ENCODE measurements at regions not wholly inside any gene's neighbourhood (a gene's known extent, or its start where the extent isn't known, plus 50 kb on each side); places are given as distances from the start of the nearest gene placed in this dataset.
A peak's percentile ranks its signal among the peaks of the same experiment; 100 is the strongest.

DNA sequence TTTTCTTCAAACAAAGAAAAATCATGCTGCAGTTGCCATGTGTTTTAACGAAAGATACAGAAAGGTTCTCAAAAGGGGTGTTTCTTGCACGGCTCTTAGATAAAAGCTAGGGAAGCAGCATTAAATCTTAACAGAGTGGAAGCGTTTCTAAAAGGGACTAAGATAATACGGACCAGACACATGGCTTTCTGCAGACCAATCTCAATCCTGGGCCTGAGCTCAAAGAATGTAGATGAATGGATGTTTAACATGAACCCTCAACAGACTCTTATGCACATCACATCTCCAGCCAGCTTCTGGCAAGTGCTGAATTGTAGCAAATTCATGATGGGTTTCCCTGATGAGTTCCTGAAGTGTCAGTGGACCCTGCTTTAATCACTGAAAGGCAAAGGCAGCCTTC is 80.2 kb upstream of the COX10 start:
- no peak for DNase-seq (ENCODE audit: low read depth in 2 of 2)

DNA sequence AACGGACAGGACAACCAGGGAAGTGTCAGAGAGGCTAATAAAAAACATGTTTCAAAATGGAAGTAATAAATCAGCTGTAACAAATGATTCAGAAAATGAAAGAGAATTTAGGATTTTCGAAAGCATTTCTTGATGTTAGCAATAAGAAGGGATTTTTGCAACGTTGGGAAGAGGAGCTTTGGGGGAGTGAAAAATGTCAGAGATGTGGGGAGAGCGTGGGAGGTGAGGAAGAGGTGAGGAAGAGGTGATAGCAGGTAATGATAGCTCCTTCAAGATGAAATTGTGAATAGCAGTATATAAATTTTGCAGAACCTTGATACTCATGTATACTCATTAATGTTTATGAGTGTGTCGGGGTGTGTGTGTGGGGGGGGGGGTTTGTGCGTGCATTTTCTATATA is 76.2 kb upstream of the COX10 start:
- no peak for DNase-seq (ENCODE audit: low read depth in 2 of 2)

DNA sequence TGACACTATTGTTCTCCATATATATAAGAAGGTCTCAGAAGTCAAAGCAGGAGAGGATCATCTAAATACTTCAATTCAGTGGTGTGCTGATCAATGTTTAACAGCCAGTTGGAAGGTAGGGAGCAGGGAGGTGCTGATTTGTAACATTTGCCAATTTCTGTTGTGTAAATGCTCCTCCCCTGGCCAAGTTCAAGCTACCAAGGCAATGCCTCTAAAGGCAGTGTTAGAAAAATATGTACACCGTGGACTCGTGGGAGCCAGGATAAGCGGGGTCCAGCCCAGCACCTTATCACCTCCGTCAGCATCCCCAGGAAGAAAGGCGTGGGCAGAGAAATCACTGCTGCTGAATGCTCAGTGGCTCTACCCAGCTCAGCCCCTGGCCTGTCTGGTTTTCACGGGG is 75.3 kb upstream of the COX10 start:
- DNase-seq (ENCODE audit: low read depth in 2 of 2), result no peak

DNA sequence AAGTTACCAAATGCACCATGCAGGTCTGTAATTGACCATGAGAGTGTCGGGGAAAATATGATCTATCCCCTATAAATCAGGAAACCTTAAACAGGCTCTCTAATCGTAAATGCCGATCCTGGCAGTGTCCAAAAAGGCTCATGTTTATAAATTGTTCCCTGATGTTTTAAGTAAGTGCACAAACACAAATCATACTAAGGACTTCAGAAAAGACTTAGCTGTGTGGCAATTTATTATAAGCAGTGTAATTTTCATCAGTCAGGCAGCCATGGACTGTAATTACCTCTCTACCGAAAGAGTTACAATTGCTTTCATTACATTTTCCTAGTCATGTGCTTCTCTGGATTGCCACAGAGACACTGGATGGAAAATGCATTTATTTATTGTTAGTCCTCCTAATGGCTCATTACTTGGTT is 73.4 kb upstream of the COX10 start:
- DNase-seq (ENCODE audit: low read depth in 2 of 2), result no peak

DNA sequence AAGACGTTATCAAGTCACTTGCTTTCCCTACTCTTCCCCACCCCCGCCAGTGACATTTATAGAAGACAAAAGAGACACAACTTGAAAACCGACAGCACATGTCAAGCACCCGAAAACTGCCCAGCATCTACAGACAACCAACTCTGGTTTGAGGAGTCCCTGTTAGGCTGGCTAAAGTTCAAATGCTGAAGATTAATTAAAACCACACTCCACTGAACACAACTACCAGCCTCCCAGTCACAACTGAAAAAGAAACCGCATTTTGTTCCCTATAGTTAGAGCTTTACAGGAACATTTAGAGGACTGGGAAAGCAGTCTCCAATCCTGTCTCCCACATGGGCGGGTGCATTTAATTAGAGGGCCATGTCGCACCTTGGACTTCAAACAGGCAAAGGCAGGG is 73.0 kb upstream of the COX10 start:
- no peak for DNase-seq (ENCODE audit: low read depth in 2 of 2)

DNA sequence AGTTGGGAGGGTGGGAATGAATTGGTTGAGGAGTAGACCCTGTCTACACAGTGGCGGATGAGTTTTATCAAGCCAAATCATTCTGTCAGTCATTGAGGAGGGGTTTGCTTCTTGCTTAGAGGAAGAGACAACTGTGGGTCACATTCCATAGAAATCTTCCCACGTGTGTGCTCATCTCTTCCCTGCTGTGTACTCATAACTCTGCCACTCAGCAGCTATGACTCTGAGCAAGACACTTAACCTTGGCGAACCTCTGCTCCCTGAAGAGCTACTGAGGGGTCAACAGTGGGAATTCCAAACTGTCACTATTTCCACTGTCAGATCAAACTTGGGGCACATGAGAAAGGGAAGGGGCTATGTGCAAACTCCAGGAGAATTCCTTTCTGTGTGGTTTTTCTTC is 72.6 kb upstream of the COX10 start:
- no peak for DNase-seq (ENCODE audit: low read depth in 2 of 2)

DNA sequence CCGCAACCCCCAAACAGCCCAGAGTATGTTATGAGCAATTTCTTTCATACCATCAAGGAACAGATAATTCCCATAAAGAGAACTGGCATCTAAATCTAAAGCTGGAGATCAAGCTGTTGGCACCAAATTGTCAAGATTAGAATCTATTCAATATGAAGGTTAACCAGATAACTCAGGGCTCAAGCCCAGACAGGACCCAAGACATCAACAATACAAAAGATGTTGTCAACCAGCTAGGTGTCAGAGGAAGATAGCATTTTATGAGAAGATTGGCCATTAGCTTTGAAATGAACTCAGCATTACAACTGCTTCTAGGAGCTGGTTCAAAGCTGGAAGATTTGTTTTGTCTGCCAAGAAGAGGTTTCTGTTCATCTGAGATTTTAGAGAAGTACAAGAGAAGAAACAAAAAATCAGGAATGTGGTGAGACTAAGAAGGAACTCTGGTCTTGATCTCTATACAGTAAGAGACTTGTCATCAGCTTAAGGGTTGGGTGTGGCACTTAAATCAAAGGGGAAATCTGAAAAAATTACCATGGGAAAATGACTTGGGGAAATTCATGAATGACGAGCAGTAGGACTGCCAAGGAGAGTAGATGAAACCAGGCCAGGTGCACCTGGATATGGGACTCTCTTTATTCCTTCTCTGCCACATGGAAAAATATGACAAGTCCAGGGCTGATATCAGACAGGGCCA is 64.2 kb upstream of the COX10 start:
- DNase-seq (ENCODE audit: low read depth in 2 of 2), result no peak

DNA sequence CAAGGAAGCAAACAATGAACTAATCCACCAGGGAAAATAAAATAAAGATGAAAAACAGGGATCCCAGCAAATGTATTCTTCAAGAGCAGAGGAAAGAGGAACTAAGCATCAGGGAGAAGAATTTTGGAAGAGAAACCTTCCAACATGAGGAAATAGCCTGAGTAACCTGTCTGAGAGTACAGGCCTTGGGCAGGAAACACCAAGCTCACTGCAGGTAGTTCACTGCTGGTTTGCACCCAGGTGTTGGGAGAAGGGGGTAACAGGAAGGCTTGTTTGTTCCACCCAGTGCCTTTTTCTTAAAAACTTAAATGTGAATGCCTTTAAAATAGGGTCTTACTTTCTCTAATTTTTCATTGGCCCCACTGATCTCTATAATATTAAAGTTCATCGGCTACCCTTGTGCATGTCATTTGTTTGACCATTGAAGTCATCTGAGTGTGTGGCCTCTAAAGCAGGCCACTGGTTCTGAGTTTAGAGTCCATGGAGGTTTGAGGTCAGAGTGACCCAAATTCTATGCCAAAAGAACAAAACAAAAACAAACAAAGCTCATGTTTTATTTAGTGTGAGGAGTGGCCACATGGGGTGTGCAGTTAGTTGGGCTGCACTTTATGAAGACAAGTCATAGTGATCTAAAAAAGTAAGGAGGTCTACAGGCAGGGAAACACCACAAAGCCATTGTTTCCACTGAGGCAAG is 62.9 kb upstream of the COX10 start:
- DNase-seq (ENCODE audit: low read depth in 2 of 2), result no peak

DNA sequence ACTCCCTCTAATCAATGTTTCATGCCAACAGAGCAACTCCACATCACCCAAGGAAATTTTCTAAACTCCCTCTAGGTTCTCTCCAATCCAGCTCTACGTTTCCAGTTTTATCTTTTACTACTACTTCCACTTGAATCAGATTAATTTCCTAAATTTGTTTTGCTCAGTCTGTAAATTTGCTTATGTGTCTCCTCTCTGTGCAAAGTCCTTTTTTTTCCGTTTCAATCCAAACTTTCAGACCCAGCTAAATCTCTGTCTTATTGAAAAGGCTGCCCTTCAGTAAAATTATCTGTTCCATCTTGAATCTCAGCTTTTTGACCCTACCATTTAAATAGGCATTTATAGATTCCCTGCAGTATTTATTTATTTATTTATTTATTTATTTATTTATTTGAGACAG is 61.4 kb upstream of the COX10 start:
- DNase-seq (ENCODE audit: low read depth in 2 of 2), result no peak

DNA sequence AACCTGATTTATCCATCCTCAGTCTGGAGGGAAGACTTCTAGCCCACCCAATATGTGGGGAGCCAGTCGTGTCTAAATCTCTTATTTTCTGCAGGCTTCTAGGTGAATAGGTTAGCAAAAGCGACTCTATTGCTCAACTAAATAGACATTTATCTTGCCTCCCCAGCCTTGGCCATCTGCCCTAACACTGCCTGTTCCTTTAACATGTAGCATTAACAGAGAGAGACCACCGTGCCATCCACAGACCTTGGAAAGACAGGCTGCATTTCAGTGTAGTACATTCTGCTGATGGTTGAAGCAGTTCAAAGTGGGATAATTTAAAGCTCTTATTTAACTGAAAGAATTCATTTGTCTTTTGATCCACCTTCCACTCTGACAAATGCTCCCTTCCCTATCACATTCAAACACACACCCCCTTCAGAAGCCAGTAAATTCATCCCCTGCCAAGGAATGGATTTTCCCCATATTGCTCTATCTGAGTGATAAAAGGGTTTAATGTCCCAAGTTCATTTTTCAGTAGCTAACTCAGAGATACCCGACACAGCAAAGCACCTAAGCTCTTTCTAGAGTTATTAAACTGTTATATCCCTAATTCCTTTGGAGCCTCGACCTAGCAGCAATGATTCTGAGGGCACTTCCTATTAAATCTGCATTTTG is 58.1 kb upstream of the COX10 start:
- no peak for DNase-seq (ENCODE audit: low read depth in 2 of 2)

DNA sequence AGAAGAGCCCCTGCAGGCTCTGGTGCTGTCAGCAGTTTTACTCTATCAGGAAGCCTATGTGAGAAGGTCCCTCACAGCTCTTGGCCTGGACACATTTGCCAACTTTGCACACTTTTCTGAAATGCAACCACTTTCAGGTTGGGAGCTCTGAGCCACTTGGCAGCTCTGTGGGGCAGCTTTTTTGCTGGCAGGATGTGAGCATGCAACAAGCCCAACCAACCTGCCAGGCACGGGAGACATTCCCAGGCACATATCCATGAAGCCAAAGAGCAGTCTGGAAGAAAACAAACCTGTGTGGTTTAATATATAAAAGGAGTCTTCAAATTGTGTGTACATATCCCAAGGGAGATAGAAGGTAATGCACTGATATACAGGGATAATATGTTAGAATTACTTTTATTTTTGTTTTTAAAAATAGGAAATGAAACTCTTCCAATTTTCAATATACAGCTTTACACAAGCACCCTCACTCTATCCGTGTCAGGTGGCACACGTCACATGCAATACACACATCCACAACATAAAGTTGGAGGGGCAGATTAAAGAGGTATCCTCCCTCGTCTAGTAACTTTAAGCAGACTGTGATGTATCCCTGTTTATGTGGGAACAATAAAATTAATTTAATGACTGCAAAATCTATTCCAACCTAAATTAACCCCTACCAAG is 57.4 kb upstream of the COX10 start:
- DNase-seq (ENCODE audit: low read depth in 2 of 2), result no peak

DNA sequence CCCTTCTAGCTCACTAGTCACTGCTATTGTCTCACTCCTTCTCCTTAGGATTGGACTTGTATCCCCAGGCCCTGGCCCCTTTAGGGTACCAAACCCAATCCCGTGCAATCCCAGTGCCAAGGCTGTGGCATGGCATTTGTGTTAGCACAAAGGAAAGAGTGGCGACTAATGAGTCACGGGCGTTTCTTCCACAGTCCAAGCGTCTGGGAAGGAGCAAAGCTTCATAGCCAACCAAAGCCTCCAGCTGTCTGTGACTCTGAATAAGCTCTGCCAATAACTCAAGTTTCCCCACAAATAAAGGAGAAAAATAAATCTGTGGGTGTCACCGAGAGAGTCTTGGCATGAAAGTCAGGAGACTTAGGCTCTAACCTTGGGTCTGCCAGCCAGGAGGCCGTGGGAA is 54.6 kb upstream of the COX10 start:
- DNase-seq (ENCODE audit: low read depth in 2 of 2), result no peak

DNA sequence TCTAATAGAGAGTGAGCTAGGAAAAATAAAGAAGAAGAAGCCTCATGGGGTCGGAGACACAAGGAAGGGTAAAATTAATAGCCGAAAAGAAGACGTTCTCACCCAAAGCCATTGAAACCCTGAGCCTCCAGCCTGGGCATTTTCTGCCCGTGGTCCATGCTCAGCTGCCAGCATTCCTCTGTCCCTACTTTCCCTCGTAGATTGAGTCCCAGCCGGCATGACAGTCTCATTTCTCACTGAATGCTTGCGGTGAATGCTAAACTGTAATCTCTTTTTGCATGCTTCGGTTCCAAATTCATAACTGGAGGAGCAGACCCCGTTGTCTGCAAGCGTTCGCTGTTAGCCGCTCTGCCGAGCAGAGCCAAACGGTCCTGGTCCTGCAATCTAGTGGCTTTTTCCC is 54.0 kb upstream of the COX10 start:
- no peak for DNase-seq (ENCODE audit: low read depth in 2 of 2)

DNA sequence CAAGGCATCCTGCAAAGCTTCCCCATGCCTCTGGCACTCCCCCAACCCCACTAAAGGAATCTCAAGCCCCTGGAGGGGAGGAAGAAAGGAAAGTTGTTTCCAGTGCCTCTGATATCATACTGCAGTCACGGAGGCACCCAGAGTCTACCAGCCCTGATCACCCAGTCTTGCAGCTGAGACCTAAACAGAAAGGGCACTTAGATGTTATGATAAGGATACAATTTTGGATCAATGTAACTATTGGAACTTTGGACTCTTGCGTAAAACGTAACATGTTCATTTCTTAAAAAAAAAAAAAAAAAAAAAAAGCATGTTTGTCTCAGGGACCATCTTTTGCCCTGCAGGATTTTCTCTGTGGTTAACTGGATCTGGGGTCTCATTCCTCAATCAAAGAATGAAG is 52.4 kb upstream of the COX10 start:
- DNase-seq (ENCODE audit: low read depth in 2 of 2), result no peak

DNA sequence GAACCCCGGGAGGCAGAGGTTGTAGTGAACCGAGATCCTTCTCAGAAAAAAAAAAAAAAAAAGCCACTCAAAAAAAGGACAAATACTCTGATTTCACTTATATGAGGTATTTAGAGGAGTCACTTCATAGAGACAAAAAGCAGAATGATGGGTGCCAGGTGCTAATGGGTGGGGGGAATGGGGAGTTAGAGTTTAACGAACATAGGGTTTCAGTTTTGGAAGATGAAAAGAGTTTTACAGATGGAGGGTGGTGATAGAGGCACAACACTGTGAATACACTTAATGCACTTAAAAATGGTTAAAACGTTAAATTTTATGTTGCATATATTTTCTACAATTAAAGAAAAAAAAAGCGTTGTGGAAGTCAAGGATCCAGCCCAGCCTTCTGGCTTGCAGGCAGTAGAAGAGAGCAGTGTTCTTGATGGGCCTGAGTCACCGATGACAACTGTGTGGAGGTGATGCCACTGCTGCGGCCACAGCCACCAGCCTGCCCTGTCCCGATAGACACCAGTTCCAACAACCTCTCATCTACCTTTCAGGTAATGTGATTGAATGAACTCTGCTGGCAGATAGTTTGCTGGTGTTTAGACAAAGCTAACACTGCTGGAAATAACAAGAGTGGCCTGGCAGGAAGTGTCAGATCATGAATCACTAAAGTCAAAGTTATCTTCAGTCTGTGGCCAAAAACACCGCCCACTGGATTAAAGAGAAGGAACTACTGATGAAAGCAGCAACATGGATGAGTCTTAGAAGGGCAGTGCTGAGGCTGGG is 49.9 kb upstream of the COX10 start:
- DNase-seq (ENCODE audit: low read depth in 2 of 2), result peak in 1 of 2 donors; percentile 13
